Keratinocyte (primary cell): ENCODE measurements at regions not wholly inside any gene's neighbourhood (a gene's known extent, or its start where the extent isn't known, plus 50 kb on each side); places are given as distances from the start of the nearest gene placed in this dataset.

Experiments used
- DNase-seq: peaks from one replicate; pipeline ENCODE4 v3.0.0-alpha.2; 2011; ENCODE audit warnings: low read depth, missing footprints, low spot score
- FAIRE-seq: peaks from 2 replicates; lab custom pipeline; 2011; peaks lifted over from hg19 to GRCh38; lab: Jason Lieb, UNC
- H2AFZ ChIP-seq: 2 replicates; pipeline ENCODE4 v1.6.0; 2012; ENCODE audit warnings: low read length, control low read depth, inconsistent platforms; ENCODE audit not compliant: control insufficient read depth
- H3K27ac ChIP-seq: 2 replicates; pipeline ENCODE4 v1.5.1; 2011; ENCODE audit warnings: low read length; ENCODE audit not compliant: control insufficient read depth, insufficient read depth
- H3K27me3 ChIP-seq: 3 replicates; pipeline ENCODE4 v1.6.0; 2011; ENCODE audit warnings: low read length; ENCODE audit not compliant: control insufficient read depth, insufficient read depth; ENCODE audit errors: extremely low read depth
- H3K36me3 ChIP-seq, 2 experiments: 2 replicates in 1 of 2; 3 replicates in 1 of 2; pipeline ENCODE4 v1.5.1; 2011; ENCODE audit warnings: low read length in 2 of 2, mild to moderate bottlenecking in 1 of 2; ENCODE audit not compliant: control insufficient read depth in 2 of 2, insufficient read depth in 2 of 2; ENCODE audit errors: extremely low read depth in 1 of 2
- H3K4me1 ChIP-seq: 3 replicates; pipeline ENCODE4 v1.5.1; 2011; ENCODE audit warnings: low read length; ENCODE audit not compliant: control insufficient read depth, insufficient read depth; ENCODE audit errors: extremely low read depth
- H3K4me2 ChIP-seq: 3 replicates; pipeline ENCODE4 v1.6.0; 2011; ENCODE audit warnings: low read depth, low read length; ENCODE audit not compliant: control insufficient read depth, insufficient read depth; ENCODE audit errors: extremely low read depth
- H3K4me3 ChIP-seq, 3 experiments: fragments of 200-600 bp in 1 of 3; sonication (generic) in 1 of 3; 2 replicates in 2 of 3; 3 replicates in 1 of 3; pipeline ENCODE4 v1.5.1; 2011 to 2016; ENCODE audit warnings: low read length in 3 of 3, mild to moderate bottlenecking in 3 of 3, control low read depth in 2 of 3, inconsistent platforms in 1 of 3, low read depth in 1 of 3, mixed read lengths in 1 of 3, mixed run types in 1 of 3, moderate library complexity in 1 of 3; ENCODE audit not compliant: control insufficient read depth in 2 of 3, insufficient read depth in 2 of 3; ENCODE audit errors: extremely low read depth in 1 of 3
- H3K79me2 ChIP-seq: 2 replicates; pipeline ENCODE4 v1.6.0; 2012; ENCODE audit warnings: low read length; ENCODE audit not compliant: control insufficient read depth, insufficient read depth
- H3K9ac ChIP-seq: 3 replicates; pipeline ENCODE4 v1.6.0; 2011; ENCODE audit warnings: low read length; ENCODE audit not compliant: control insufficient read depth, insufficient read depth; ENCODE audit errors: extremely low read depth
- H3K9me1 ChIP-seq: 3 replicates; pipeline ENCODE4 v1.6.0; 2011; ENCODE audit warnings: low read length; ENCODE audit not compliant: control insufficient read depth, insufficient read depth; ENCODE audit errors: extremely low read depth
- H3K9me3 ChIP-seq: 2 replicates; pipeline ENCODE4 v1.5.1; 2012; ENCODE audit warnings: low read depth, low read length; ENCODE audit not compliant: control insufficient read depth
- H4K20me1 ChIP-seq: 3 replicates; pipeline ENCODE4 v1.6.0; 2011; ENCODE audit warnings: low read length; ENCODE audit not compliant: control insufficient read depth, insufficient read depth; ENCODE audit errors: extremely low read depth
- CTCF ChIP-seq, 3 experiments: IDR thresholded peaks in 1 of 3; conservative IDR thresholded peaks in 1 of 3; optimal IDR thresholded peaks in 1 of 3; 2 replicates in 2 of 3; 3 replicates in 1 of 3; pipeline versions ENCODE3 to v1.5.1; 2011; ENCODE audit warnings: low read length in 3 of 3, mild to moderate bottlenecking in 3 of 3, moderate library complexity in 2 of 3, control low read depth in 1 of 3, inconsistent platforms in 1 of 3; ENCODE audit not compliant: insufficient read depth in 2 of 3; ENCODE audit errors: extremely low read depth in 1 of 3
- EZH2 ChIP-seq: IDR thresholded peaks from one replicate; pipeline ENCODE4 v1.6.1; 2012; ENCODE audit warnings: inconsistent platforms, mild to moderate bottlenecking, low read length, moderate library complexity
- dilution Hi-C: fragments of 300-500 bp; cut with MboI; formaldehyde crosslinking; loops from one replicate; pipeline ENCODE4 v1.7.0; 2020; ENCODE audit warnings: low sequenced_read_pairs; ENCODE audit not compliant: extremely low pct_ligation_motif_present

GRCh38 chr6:71392276-71392675, 103.7 kb downstream of the OGFRL1 start:
- no peaks in the 10 kb centered on the region for H3K9me1 ChIP-seq
- H3K4me3 ChIP-seq, result no peak overlapping the region
- H3K4me1 ChIP-seq, result peaks cover 58% of the 10 kb centered on the region
- peaks cover 5 to 11% of the 10 kb centered on the region in 2 experiments for H3K36me3 ChIP-seq
- DNase-seq, result no peak
- H3K27ac ChIP-seq, result no peak overlapping the region
- no peaks in the 10 kb centered on the region for H4K20me1 ChIP-seq
- no peaks in the 10 kb centered on the region for H3K27me3 ChIP-seq
- no peak overlapping the region for H2AFZ ChIP-seq
- H3K4me2 ChIP-seq, result no peak overlapping the region
- no peak overlapping the region for H3K9ac ChIP-seq
- H3K79me2 ChIP-seq, result peaks cover 43% of the 10 kb centered on the region
- TF ChIP-seq EZH2 (no peak), CTCF (optimal IDR thresholded peaks at IDR 0.05 in 1 of 3, IDR thresholded peaks at IDR 0.05 in 1 of 3, conservative IDR thresholded peaks at IDR 0.05 in 1 of 3; ENCODE audit: extremely low read depth in 1 of 3, insufficient read depth in 2 of 3, low read length in 3 of 3) (no peak)
- dilution Hi-C loops, result no loop called here
- no peaks in the 10 kb centered on the region for H3K9me3 ChIP-seq
- FAIRE-seq, result no peak

GRCh38 chr6:71393471-71393870, 104.9 kb downstream of the OGFRL1 start:
- Histone ChIP-seq H3K9me3 (no peaks in the 10 kb centered on the region), H3K27me3 (no peaks in the 10 kb centered on the region), H3K79me2 (peaks cover 48% of the 10 kb centered on the region), H3K36me3 (peaks cover 7 to 18% of the 10 kb centered on the region in 2 experiments), H3K27ac (no peak overlapping the region), H4K20me1 (no peaks in the 10 kb centered on the region), H2AFZ (no peak overlapping the region), H3K9me1 (no peaks in the 10 kb centered on the region), H3K4me2 (peak overlapping the region; percentile 13), H3K9ac (no peak overlapping the region), H3K4me3 (no peak overlapping the region), H3K4me1 (peaks cover 47% of the 10 kb centered on the region)
- DNase-seq (no peak), FAIRE-seq (peak; percentile 67)
- TF ChIP-seq CTCF (optimal IDR thresholded peaks at IDR 0.05 in 1 of 3, IDR thresholded peaks at IDR 0.05 in 1 of 3, conservative IDR thresholded peaks at IDR 0.05 in 1 of 3; ENCODE audit: extremely low read depth in 1 of 3, insufficient read depth in 2 of 3, low read length in 3 of 3), result no peak
- dilution Hi-C loops, result no loop called here
